ENCODE measurements at regions not wholly inside any gene's neighbourhood (a gene's known extent, or its start where the extent isn't known, plus 50 kb on each side); places are given as distances from the start of the nearest gene placed in this dataset.

- DNase-seq (no peak), ATAC-seq (ENCODE audit: low read depth) (no peak)
- H3K27me3 Mint-ChIP-seq = no peaks in the 10 kb centered on the region
- no peak overlapping the region for H3K27ac Mint-ChIP-seq
- ChIA-PET CTCF (no interaction called here), POLR2A (no interaction called here)
- H3K4me3 Mint-ChIP-seq = no peak overlapping the region
- no peaks in the 10 kb centered on the region for H3K36me3 Mint-ChIP-seq (ENCODE audit: low read depth)
- no peak for TF ChIP-seq CTCF (IDR thresholded peaks at IDR 0.05)
- H3K4me1 Mint-ChIP-seq = no peaks in the 10 kb centered on the region
- H3K9me3 Mint-ChIP-seq = no peaks in the 10 kb centered on the region
- intact Hi-C loops (cut with micrococcal nuclease) = no loop called here
These were observed 238.9 kb downstream of the IPMK start for GRCh38 chr10:58028597-58029366.

GRCh38 chr10:58027426-58027825, 240.3 kb downstream of the IPMK start:
- H3K4me3 Mint-ChIP-seq = no peak overlapping the region
- ATAC-seq (ENCODE audit: low read depth) = no peak
- no peak for TF ChIP-seq CTCF (IDR thresholded peaks at IDR 0.05)
- ChIA-PET POLR2A (no interaction called here), CTCF (no interaction called here)
- no peaks in the 10 kb centered on the region for H3K27me3 Mint-ChIP-seq
- no peak overlapping the region for H3K27ac Mint-ChIP-seq
- H3K9me3 Mint-ChIP-seq = no peaks in the 10 kb centered on the region
- no peak for DNase-seq
- no peaks in the 10 kb centered on the region for H3K36me3 Mint-ChIP-seq (ENCODE audit: low read depth)
- no peaks in the 10 kb centered on the region for H3K4me1 Mint-ChIP-seq
- intact Hi-C loops (cut with micrococcal nuclease) = no loop called here

GRCh38 chr10:58026036-58026435, 241.7 kb downstream of the IPMK start:
- Mint-ChIP-seq H3K36me3 (ENCODE audit: low read depth) (no peaks in the 10 kb centered on the region), H3K27ac (no peak overlapping the region), H3K9me3 (peaks cover 2% of the 10 kb centered on the region), H3K4me3 (no peak overlapping the region), H3K27me3 (no peaks in the 10 kb centered on the region), H3K4me1 (no peaks in the 10 kb centered on the region)
- POLR2A ChIA-PET = no interaction called here
- DNase-seq (no peak), ATAC-seq (ENCODE audit: low read depth) (no peak)
- CTCF ChIA-PET = no interaction called here
- intact Hi-C loops (cut with micrococcal nuclease) = no loop called here
- TF ChIP-seq CTCF (IDR thresholded peaks at IDR 0.05) = no peak

GRCh38 chr10:58023341-58024073, 244.2 kb downstream of the IPMK start:
- intact Hi-C loops (cut with micrococcal nuclease) = no loop called here
- H3K27me3 Mint-ChIP-seq = no peaks in the 10 kb centered on the region
- H3K4me3 Mint-ChIP-seq = no peak overlapping the region
- no peak for TF ChIP-seq CTCF (IDR thresholded peaks at IDR 0.05)
- no peaks in the 10 kb centered on the region for H3K36me3 Mint-ChIP-seq (ENCODE audit: low read depth)
- DNase-seq (no peak), ATAC-seq (ENCODE audit: low read depth) (no peak)
- peaks cover 2% of the 10 kb centered on the region for H3K9me3 Mint-ChIP-seq
- H3K4me1 Mint-ChIP-seq = no peaks in the 10 kb centered on the region
- POLR2A ChIA-PET = no interaction called here
- H3K27ac Mint-ChIP-seq = no peak overlapping the region
- CTCF ChIA-PET = no interaction called here

- no peak overlapping the region for H3K4me3 Mint-ChIP-seq
- ChIA-PET POLR2A (no interaction called here), CTCF (no interaction called here)
- ATAC-seq (ENCODE audit: low read depth) (no peak), DNase-seq (no peak)
- H3K27me3 Mint-ChIP-seq = no peaks in the 10 kb centered on the region
- TF ChIP-seq CTCF (IDR thresholded peaks at IDR 0.05) = no peak
- H3K4me1 Mint-ChIP-seq = no peaks in the 10 kb centered on the region
- no peak overlapping the region for H3K27ac Mint-ChIP-seq
- intact Hi-C loops (cut with micrococcal nuclease) = no loop called here
- H3K36me3 Mint-ChIP-seq (ENCODE audit: low read depth) = no peaks in the 10 kb centered on the region
- peaks cover 2% of the 10 kb centered on the region for H3K9me3 Mint-ChIP-seq
These were observed 247.7 kb downstream of the IPMK start for GRCh38 chr10:58019863-58020537.

Data from activated B cell treated with CpG ODN at 0.5 μM for 24 hours (primary cell).